HG02943 (cell line): ENCODE measurements at regions not wholly inside any gene's neighbourhood (a gene's known extent, or its start where the extent isn't known, plus 50 kb on each side); places are given as distances from the start of the nearest gene placed in this dataset.

Source experiments
- ATAC-seq: cut with Tn5 transposase; IDR thresholded peaks from one replicate; pipeline ENCODE4 v1.9.1; 2021; ENCODE audit warnings: mild to moderate bottlenecking, low read depth, moderate library complexity; ENCODE audit not compliant: unreplicated experiment

DNA sequence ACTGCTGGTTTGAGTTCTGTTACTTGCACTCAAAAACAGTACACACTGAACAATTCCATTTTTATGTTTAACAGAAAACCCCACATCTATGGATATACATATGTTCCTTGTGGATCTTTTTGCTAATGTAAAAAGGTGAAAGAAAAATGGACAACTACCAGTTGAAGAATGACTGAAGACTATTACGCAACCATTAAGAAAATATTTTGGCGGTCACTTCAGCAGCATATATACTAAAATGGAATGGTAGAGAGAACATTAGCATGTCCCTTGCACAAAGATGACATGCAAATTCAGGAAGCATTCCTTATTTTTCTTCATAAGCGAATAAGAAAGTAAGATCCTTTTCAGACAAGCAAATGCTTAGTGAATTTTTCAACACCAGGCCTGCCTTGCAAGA, 84.6 kb upstream of the FMR1 start:
- ATAC-seq, result no peak

DNA sequence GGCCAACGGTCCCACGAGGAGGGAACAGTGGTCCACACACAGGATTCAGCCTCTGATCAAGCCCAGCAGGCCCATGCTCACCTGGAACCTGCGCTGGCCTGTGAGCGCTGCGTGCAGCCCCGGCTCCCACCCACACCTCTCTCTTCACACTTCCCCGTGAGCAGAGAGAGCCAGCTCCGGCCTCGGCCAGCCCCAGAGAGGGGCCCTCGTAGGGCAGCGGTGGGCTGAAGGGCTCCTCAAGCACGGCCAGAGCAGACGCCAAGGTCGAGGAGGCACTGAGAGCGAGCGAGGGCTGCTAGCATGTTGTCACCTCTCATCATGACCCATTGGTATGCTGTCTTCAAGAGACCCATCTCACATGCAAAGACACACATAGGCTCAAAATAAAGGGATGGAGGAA, 83.0 kb upstream of the FMR1 start:
- no peak for ATAC-seq

GRCh38 chrX:147832707-147833348, 78.9 kb upstream of the FMR1 start:
- no peak for ATAC-seq

GRCh38 chrX:147838465-147839131, 73.1 kb upstream of the FMR1 start:
- ATAC-seq, result no peak

DNA sequence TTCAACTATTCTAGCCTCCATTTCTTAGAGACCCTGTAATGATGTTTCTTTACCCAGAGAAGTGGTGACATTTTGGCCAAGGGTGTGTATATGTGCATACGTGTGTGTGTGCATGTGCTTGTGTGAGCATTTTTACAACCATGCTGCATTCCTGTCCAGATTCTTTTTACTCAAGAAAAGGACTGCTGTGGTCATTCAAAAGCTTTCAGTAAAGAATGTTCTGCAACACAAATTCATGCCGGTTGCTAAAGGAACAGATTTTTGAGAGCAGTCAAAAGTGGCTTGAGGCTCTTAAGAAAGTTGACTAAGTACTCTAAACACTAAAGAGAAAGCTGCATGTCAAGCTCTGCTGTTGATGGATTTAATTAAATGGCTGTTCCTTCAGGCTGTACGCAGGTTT, 65.0 kb upstream of the FMR1 start:
- no peak for ATAC-seq

GRCh38 chrX:147847999-147848398, 63.7 kb upstream of the FMR1 start:
- no peak for ATAC-seq

- ATAC-seq, result no peak
These were observed 62.9 kb upstream of the FMR1 start for GRCh38 chrX:147848543-147849443.

GRCh38 chrX:147850875-147851274, 60.8 kb upstream of the FMR1 start:
- peak; percentile 57 for ATAC-seq

GRCh38 chrX:147853701-147854100, 58.0 kb upstream of the FMR1 start:
- ATAC-seq, result no peak

DNA sequence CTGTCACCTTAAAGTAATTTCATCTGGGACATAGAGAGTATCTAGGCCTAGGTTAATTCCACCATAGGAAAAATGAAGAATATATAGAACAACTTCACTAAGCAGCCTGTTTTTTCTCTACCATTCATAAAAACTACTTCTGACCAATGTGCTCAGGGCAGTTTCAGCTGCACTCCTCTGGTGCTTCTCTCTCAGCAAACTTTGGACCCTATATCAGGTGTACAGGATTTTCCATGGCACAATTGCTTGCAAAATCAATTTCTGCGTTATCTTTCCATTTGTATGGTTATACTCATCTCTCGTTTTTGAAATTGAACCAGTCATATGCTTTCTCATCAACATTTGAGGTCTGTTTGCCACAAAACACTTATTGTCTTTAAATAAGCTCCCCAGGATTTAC, 52.1 kb upstream of the FMR1 start:
- ATAC-seq, result no peak
